A673 (cell line): ENCODE measurements at regions not wholly inside any gene's neighbourhood (a gene's known extent, or its start where the extent isn't known, plus 50 kb on each side); places are given as distances from the start of the nearest gene placed in this dataset.

Experiments used
- BruUV-seq: library from RNA; stranded (reverse); fragments of 400-500 nt; replicated peaks from 2 replicates; lab custom pipeline; 2021; lab: Mats Ljungman, UMichigan
- CTCF ChIA-PET: fragments of 300-600 bp; sonication (Branson Sonifier 250); formaldehyde crosslinking; loops from one replicate; lab custom pipeline; 2022; ENCODE audit warnings: antibody characterized with exemption; lab: Charles Lee
- POLR2A ChIA-PET: fragments of 300-600 bp; sonication (Branson Sonifier 250); formaldehyde crosslinking; loops from one replicate; lab custom pipeline; 2022; ENCODE audit warnings: antibody characterized with exemption; ENCODE audit not compliant: low non-redundant PET; lab: Charles Lee
- DNase-seq: peaks from one replicate; pipeline ENCODE4 v3.0.0-alpha.2; 2015; ENCODE audit warnings: low spot score
- H3K27ac ChIP-seq: fragments of 200-600 bp; sonication (generic); 2 replicates; pipeline ENCODE4 v1.5.1; 2016; ENCODE audit warnings: mixed run types, low read depth, mild to moderate bottlenecking, mixed read lengths, antibody characterized with exemption, low read length; ENCODE audit not compliant: poor library complexity, severe bottlenecking
- H3K27me3 ChIP-seq: fragments of 200-600 bp; sonication (generic); replicated peaks from 2 replicates; pipeline ENCODE4 v1.6.1; 2017; ENCODE audit warnings: mixed run types, low read depth, mild to moderate bottlenecking, mixed read lengths, antibody characterized with exemption, low read length; ENCODE audit not compliant: insufficient read depth, poor library complexity
- H3K36me3 ChIP-seq: fragments of 200-600 bp; sonication (generic); 2 replicates; pipeline ENCODE4 v1.6.1; 2016; ENCODE audit warnings: mixed run types, mild to moderate bottlenecking, mixed read lengths, antibody characterized with exemption, low read length; ENCODE audit not compliant: insufficient read depth, poor library complexity, severe bottlenecking
- H3K4me1 ChIP-seq: fragments of 200-600 bp; sonication (generic); 2 replicates; pipeline ENCODE4 v1.6.1; 2017; ENCODE audit warnings: mixed run types, mild to moderate bottlenecking, mixed read lengths, antibody characterized with exemption, low read length; ENCODE audit not compliant: insufficient read depth, poor library complexity, severe bottlenecking
- H3K4me3 ChIP-seq: fragments of 200-600 bp; sonication (generic); 2 replicates; pipeline ENCODE4 v1.5.1; 2016; ENCODE audit warnings: low read depth, mixed run types, mild to moderate bottlenecking, mixed read lengths, low read length; ENCODE audit not compliant: poor library complexity, severe bottlenecking
- H3K9me3 ChIP-seq: fragments of 200-600 bp; sonication (generic); 2 replicates; pipeline ENCODE4 v1.6.1; 2016; ENCODE audit warnings: mixed run types, low read depth, mild to moderate bottlenecking, mixed read lengths, antibody characterized with exemption, low read length; ENCODE audit not compliant: poor library complexity, severe bottlenecking
- EZH2 ChIP-seq: fragments of 200-600 bp; sonication (generic); IDR thresholded peaks from 2 replicates; pipeline ENCODE4 v1.6.1; 2017; ENCODE audit warnings: borderline replicate concordance, low read depth, mild to moderate bottlenecking, mixed read lengths, antibody characterized with exemption, low read length; ENCODE audit not compliant: poor library complexity, severe bottlenecking
- intact Hi-C: fragments of 100-400 bp; cut with micrococcal nuclease; formaldehyde crosslinking; loops from one replicate; pipeline ENCODE4 v1.10.0; 2022; ENCODE audit not compliant: unreplicated experiment
- TF ChIP-seq, protein P1 (sequence below): fragments of 300-800, 200-600 bp; sonication (generic); conservative IDR thresholded peaks from 2 replicates; pipeline ENCODE4 v1.5.1; 2017; ENCODE audit warnings: low read depth, mild to moderate bottlenecking, antibody characterized with exemption, low read length, moderate library complexity, mixed read lengths

GRCh38 chr4:13856387-13856786, 228.9 kb upstream of the BOD1L1 start:
- no peak for DNase-seq
- ChIA-PET POLR2A (no interaction called here), CTCF (no interaction called here)
- TF ChIP-seq EZH2, result no peak
- TF ChIP-seq, protein P1, sequence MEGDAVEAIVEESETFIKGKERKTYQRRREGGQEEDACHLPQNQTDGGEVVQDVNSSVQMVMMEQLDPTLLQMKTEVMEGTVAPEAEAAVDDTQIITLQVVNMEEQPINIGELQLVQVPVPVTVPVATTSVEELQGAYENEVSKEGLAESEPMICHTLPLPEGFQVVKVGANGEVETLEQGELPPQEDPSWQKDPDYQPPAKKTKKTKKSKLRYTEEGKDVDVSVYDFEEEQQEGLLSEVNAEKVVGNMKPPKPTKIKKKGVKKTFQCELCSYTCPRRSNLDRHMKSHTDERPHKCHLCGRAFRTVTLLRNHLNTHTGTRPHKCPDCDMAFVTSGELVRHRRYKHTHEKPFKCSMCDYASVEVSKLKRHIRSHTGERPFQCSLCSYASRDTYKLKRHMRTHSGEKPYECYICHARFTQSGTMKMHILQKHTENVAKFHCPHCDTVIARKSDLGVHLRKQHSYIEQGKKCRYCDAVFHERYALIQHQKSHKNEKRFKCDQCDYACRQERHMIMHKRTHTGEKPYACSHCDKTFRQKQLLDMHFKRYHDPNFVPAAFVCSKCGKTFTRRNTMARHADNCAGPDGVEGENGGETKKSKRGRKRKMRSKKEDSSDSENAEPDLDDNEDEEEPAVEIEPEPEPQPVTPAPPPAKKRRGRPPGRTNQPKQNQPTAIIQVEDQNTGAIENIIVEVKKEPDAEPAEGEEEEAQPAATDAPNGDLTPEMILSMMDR, result no peak
- Histone ChIP-seq H3K9me3 (no peaks in the 10 kb centered on the region), H3K27me3 (no peaks in the 10 kb centered on the region), H3K4me1 (peaks cover 10% of the 10 kb centered on the region), H3K27ac (no peak overlapping the region), H3K4me3 (no peak overlapping the region), H3K36me3 (no peaks in the 10 kb centered on the region)
- intact Hi-C loops, result no loop called here
- no TSS peak for BruUV-seq

- no peak overlapping the region for H3K27ac ChIP-seq
- BruUV-seq, result no TSS peak
- intact Hi-C loops, result no loop called here
- no peaks in the 10 kb centered on the region for H3K36me3 ChIP-seq
- peaks cover 4% of the 10 kb centered on the region for H3K9me3 ChIP-seq
- ChIA-PET POLR2A (no interaction called here), CTCF (no interaction called here)
- no peak overlapping the region for H3K4me3 ChIP-seq
- TF ChIP-seq, protein P1, result no peak
- no peak for TF ChIP-seq EZH2
- DNase-seq, result no peak
- H3K27me3 ChIP-seq, result no peaks in the 10 kb centered on the region
- peaks cover 10% of the 10 kb centered on the region for H3K4me1 ChIP-seq
These were observed 229.9 kb upstream of the BOD1L1 start for GRCh38 chr4:13857397-13857796.

GRCh38 chr4:13857800-13858199, 230.3 kb upstream of the BOD1L1 start:
- peaks cover 8% of the 10 kb centered on the region for H3K9me3 ChIP-seq
- peaks cover 10% of the 10 kb centered on the region for H3K4me1 ChIP-seq
- no peaks in the 10 kb centered on the region for H3K27me3 ChIP-seq
- H3K36me3 ChIP-seq, result no peaks in the 10 kb centered on the region
- ChIA-PET POLR2A (no interaction called here), CTCF (no interaction called here)
- intact Hi-C loops, result no loop called here
- DNase-seq, result no peak
- BruUV-seq, result no TSS peak
- H3K27ac ChIP-seq, result no peak overlapping the region
- no peak overlapping the region for H3K4me3 ChIP-seq
- TF ChIP-seq, protein P1, result no peak
- no peak for TF ChIP-seq EZH2
